ENCODE measurements at regions not wholly inside any gene's neighbourhood (a gene's known extent, or its start where the extent isn't known, plus 50 kb on each side); places are given as distances from the start of the nearest gene placed in this dataset.

GRCh38 chr12:68449196-68449595, 117.0 kb upstream of the MDM1 start:
- DNase-seq (ENCODE audit: low read depth in 2 of 3, low spot score in 1 of 3) = no peak

- peak in 1 of 3 donors; percentile 7 for DNase-seq (ENCODE audit: low read depth in 2 of 3, low spot score in 1 of 3)
Measured at GRCh38 chr12:68450947-68451260, 118.7 kb upstream of the MDM1 start.

- peak; percentile 21 to 37 (median 32) for DNase-seq (ENCODE audit: low read depth in 2 of 3, low spot score in 1 of 3)
Measured at GRCh38 chr12:68451261-68452077, 119.3 kb upstream of the MDM1 start.

GRCh38 chr12:68452078-68452715, 120.0 kb upstream of the MDM1 start:
- no peak for DNase-seq (ENCODE audit: low read depth in 2 of 3, low spot score in 1 of 3)

GRCh38 chr12:68453278-68453677, 121.1 kb upstream of the MDM1 start:
- DNase-seq (ENCODE audit: low read depth in 2 of 3, low spot score in 1 of 3) = no peak

- DNase-seq (ENCODE audit: low read depth in 2 of 3, low spot score in 1 of 3) = no peak
Measured at GRCh38 chr12:68453876-68454275, 121.7 kb upstream of the MDM1 start.

- DNase-seq (ENCODE audit: low read depth in 2 of 3, low spot score in 1 of 3) = no peak
Measured at GRCh38 chr12:68454892-68455291, 122.7 kb upstream of the MDM1 start.

GRCh38 chr12:68455691-68456345, 123.7 kb upstream of the MDM1 start:
- no peak for DNase-seq (ENCODE audit: low read depth in 2 of 3, low spot score in 1 of 3)

GRCh38 chr12:68458866-68459265, 126.7 kb upstream of the MDM1 start:
- no peak for DNase-seq (ENCODE audit: low read depth in 2 of 3, low spot score in 1 of 3)

GRCh38 chr12:68460236-68460635, 128.1 kb upstream of the MDM1 start:
- no peak for DNase-seq (ENCODE audit: low read depth in 2 of 3, low spot score in 1 of 3)

- no peak for DNase-seq (ENCODE audit: low read depth in 2 of 3, low spot score in 1 of 3)
Measured at GRCh38 chr12:68461645-68462044, 129.5 kb upstream of the MDM1 start.

- no peak for DNase-seq (ENCODE audit: low read depth in 2 of 3, low spot score in 1 of 3)
Measured at GRCh38 chr12:68462803-68463202, 130.6 kb upstream of the MDM1 start.

- no peak for DNase-seq (ENCODE audit: low read depth in 2 of 3, low spot score in 1 of 3)
Measured at GRCh38 chr12:68465227-68465626, 133.1 kb upstream of the MDM1 start.

- no peak for DNase-seq (ENCODE audit: low read depth in 2 of 3, low spot score in 1 of 3)
Measured at GRCh38 chr12:68467514-68467913, 135.4 kb upstream of the MDM1 start.

- DNase-seq (ENCODE audit: low read depth in 2 of 3, low spot score in 1 of 3) = no peak
Measured at GRCh38 chr12:68468036-68468435, 135.9 kb upstream of the MDM1 start.

GRCh38 chr12:68469113-68469512, 137.0 kb upstream of the MDM1 start:
- no peak for DNase-seq (ENCODE audit: low read depth in 2 of 3, low spot score in 1 of 3)

- DNase-seq (ENCODE audit: low read depth in 2 of 3, low spot score in 1 of 3) = no peak
Measured at GRCh38 chr12:68470664-68471328, 138.6 kb upstream of the MDM1 start.

- no peak for DNase-seq (ENCODE audit: low read depth in 2 of 3, low spot score in 1 of 3)
Measured at GRCh38 chr12:68474467-68475204, 136.1 kb upstream of the RAP1B start.

GRCh38 chr12:68476794-68477193, 133.9 kb upstream of the RAP1B start:
- no peak for DNase-seq (ENCODE audit: low read depth in 2 of 3, low spot score in 1 of 3)

- no peak for DNase-seq (ENCODE audit: low read depth in 2 of 3, low spot score in 1 of 3)
Measured at GRCh38 chr12:68477261-68477772, 133.4 kb upstream of the RAP1B start.

- no peak for DNase-seq (ENCODE audit: low read depth in 2 of 3, low spot score in 1 of 3)
Measured at GRCh38 chr12:68477906-68478305, 132.8 kb upstream of the RAP1B start.

All from stimulated activated CD4-positive, alpha-beta T cell treated with anti-CD3 and anti-CD28 coated beads, Interleukin-12 subunit alpha, Interleukin-12 subunit beta, amount 100 ng/mL, for 48 hours (primary cell).